ENCODE measurements at regions not wholly inside any gene's neighbourhood (a gene's known extent, or its start where the extent isn't known, plus 50 kb on each side); places are given as distances from the start of the nearest gene placed in this dataset.
"Not testable (repeated sequence)": the region's sequence is repeated elsewhere in the genome, so short reads cannot be mapped to it uniquely, and the experiment has no call there.

GRCh38 chr9:87781331-87781730 lies 55.4 kb downstream of the CTSL start:
- Histone ChIP-seq H2AFZ (ENCODE audit: low read depth) (no peak overlapping the region), H3K4me2 (no peak overlapping the region), H3K4me3 (IDR thresholded peaks at IDR 0.05; ENCODE audit: insufficient read depth, low read depth, low read length) (no peak overlapping the region), H3K36me3 (ENCODE audit: insufficient read depth) (no peaks in the 10 kb centered on the region), H4K20me1 (ENCODE audit: insufficient read depth) (no peaks in the 10 kb centered on the region), H3K4me1 (ENCODE audit: low read depth, poor library complexity, severe bottlenecking) (no peaks in the 10 kb centered on the region), H3K79me2 (ENCODE audit: insufficient read depth, low read depth) (no peaks in the 10 kb centered on the region), H3K27ac (no peak overlapping the region), H3K9ac (no peak overlapping the region), H3K27me3 (ENCODE audit: insufficient read depth, low read depth) (no peaks in the 10 kb centered on the region)
- no peak for TF ChIP-seq CTCF (conservative IDR thresholded peaks at IDR 0.05; ENCODE audit: low read depth, low read length)

DNA sequence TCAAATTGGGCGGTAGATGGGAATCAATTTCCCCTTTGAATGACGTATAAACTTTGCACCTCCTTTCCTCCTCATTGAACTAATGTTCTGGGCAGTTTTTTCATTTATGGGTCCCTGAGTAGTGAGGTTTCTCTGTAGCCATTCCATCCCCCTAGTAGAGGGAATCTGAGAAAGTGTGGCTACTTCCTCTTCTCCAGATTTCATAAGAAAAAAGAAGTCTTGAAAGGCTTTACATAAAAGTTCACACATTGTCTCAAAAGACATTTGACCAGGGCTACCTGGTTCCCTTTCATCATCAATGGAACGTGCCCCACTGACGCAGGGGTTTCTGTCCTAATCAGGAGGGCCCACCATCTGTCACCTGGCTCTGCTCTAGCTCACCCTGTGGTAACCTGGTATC lies 57.3 kb downstream of the CTSL start:
- H3K36me3 ChIP-seq (ENCODE audit: insufficient read depth): no peaks in the 10 kb centered on the region
- H3K27me3 ChIP-seq (ENCODE audit: insufficient read depth, low read depth): no peaks in the 10 kb centered on the region
- no peak overlapping the region for H3K9ac ChIP-seq
- no peaks in the 10 kb centered on the region for H3K4me1 ChIP-seq (ENCODE audit: low read depth, poor library complexity, severe bottlenecking)
- H3K79me2 ChIP-seq (ENCODE audit: insufficient read depth, low read depth): no peaks in the 10 kb centered on the region
- no peak overlapping the region for H3K4me3 ChIP-seq (IDR thresholded peaks at IDR 0.05; ENCODE audit: insufficient read depth, low read depth, low read length)
- no peak overlapping the region for H2AFZ ChIP-seq (ENCODE audit: low read depth)
- no peak overlapping the region for H3K4me2 ChIP-seq
- H4K20me1 ChIP-seq (ENCODE audit: insufficient read depth): no peaks in the 10 kb centered on the region
- H3K27ac ChIP-seq: no peak overlapping the region
- no peak for TF ChIP-seq CTCF (conservative IDR thresholded peaks at IDR 0.05; ENCODE audit: low read depth, low read length)

- not testable (repeated sequence) for H3K27me3 ChIP-seq (ENCODE audit: insufficient read depth, low read depth); H3K79me2 ChIP-seq (ENCODE audit: insufficient read depth, low read depth); H3K27ac ChIP-seq; H3K4me1 ChIP-seq (ENCODE audit: low read depth, poor library complexity, severe bottlenecking); H3K4me2 ChIP-seq; H3K36me3 ChIP-seq (ENCODE audit: insufficient read depth); H3K4me3 ChIP-seq (IDR thresholded peaks at IDR 0.05; ENCODE audit: insufficient read depth, low read depth, low read length); H2AFZ ChIP-seq (ENCODE audit: low read depth); H4K20me1 ChIP-seq (ENCODE audit: insufficient read depth); H3K9ac ChIP-seq
Observed at GRCh38 chr9:87785315-87785970, 59.5 kb downstream of the CTSL start.

DNA sequence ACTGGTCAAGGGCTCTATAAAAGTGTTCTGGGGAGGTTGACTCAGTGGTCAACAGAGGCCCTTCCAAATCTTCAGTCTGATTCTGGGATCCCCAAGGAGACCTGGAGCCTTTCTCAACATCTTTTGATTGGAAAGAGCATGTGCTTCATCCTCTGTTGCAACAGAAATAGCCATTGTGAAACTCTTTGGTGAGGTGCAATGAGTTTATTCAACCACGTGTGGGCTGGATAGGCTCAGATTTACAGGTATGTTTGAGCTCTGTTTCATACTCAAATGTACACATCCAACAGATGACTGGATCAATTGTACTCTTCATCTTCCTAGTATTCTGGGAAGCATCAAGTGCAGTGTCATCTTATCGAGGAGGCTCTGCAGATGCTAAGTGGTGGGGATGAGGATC lies 60.5 kb downstream of the CTSL start:
- no peaks in the 10 kb centered on the region for H3K36me3 ChIP-seq (ENCODE audit: insufficient read depth)

More for the DNA sequence above, 60.5 kb downstream of the CTSL start:
- H3K79me2 ChIP-seq (ENCODE audit: insufficient read depth, low read depth): no peaks in the 10 kb centered on the region
- H3K4me1 ChIP-seq (ENCODE audit: low read depth, poor library complexity, severe bottlenecking): no peaks in the 10 kb centered on the region
- TF ChIP-seq CTCF (conservative IDR thresholded peaks at IDR 0.05; ENCODE audit: low read depth, low read length): no peak
- H3K27me3 ChIP-seq (ENCODE audit: insufficient read depth, low read depth): no peaks in the 10 kb centered on the region
- H3K9ac ChIP-seq: no peak overlapping the region
- no peak overlapping the region for H3K27ac ChIP-seq
- no peak overlapping the region for H2AFZ ChIP-seq (ENCODE audit: low read depth)
- H3K4me3 ChIP-seq (IDR thresholded peaks at IDR 0.05; ENCODE audit: insufficient read depth, low read depth, low read length): no peak overlapping the region
- no peaks in the 10 kb centered on the region for H4K20me1 ChIP-seq (ENCODE audit: insufficient read depth)
- no peak overlapping the region for H3K4me2 ChIP-seq

Data from KMS-11 (cell line).